NCI-H1417 (cell line): ENCODE measurements at regions not wholly inside any gene's neighbourhood (a gene's known extent, or its start where the extent isn't known, plus 50 kb on each side); places are given as distances from the start of the nearest gene placed in this dataset.
A peak's percentile ranks its signal among the peaks of the same experiment; 100 is the strongest.

Experiments
- DNase-seq, 3 experiments: peaks; one replicate each; lab custom pipeline; 2025; lab: John Stamatoyannopoulos, UW

DNA sequence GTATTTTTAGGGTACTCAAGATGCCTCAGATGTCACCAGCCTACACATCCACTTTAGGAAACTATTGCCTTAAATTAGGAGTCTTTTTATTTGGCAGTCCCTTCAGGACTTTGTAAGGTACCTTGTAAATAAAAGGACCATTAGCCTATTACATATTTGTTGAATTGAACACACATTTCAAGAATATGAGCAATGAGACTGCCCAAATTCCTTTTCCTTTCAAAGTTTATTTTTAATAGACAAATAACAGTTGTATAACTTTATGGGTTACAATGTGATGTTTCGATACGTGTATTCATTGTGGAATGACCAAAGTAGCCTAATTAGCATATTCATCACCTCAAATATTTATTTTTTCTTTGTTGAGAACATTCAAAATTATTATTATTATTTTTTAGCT, 176.7 kb upstream of the PDZRN3 start:
- DNase-seq, result no peak

DNA sequence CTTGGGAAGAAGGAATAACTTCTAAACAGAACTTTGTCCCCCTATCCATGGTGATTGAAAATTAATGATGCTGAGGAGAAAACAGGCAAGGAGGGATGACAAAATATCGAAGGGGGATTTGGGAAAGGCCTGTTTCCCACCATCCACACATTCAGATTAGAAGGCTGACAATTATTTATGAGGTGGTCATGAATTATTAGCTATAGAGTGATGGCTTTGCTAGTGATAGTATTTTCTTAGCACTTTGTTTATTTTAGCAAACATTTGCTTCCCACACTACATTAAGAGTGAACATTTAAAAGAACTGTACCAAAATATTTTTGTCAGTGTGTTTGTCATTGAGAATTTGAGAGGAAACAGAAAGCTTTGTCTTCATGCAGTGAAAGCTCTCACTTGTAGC, 172.6 kb upstream of the PDZRN3 start:
- DNase-seq, result peak in 1 of 3 experiments; percentile 21

- peak in 2 of 3 experiments; percentile 34 to 87 for DNase-seq
These were observed 171.6 kb upstream of the PDZRN3 start for GRCh38 chr3:73796382-73796781.

DNA sequence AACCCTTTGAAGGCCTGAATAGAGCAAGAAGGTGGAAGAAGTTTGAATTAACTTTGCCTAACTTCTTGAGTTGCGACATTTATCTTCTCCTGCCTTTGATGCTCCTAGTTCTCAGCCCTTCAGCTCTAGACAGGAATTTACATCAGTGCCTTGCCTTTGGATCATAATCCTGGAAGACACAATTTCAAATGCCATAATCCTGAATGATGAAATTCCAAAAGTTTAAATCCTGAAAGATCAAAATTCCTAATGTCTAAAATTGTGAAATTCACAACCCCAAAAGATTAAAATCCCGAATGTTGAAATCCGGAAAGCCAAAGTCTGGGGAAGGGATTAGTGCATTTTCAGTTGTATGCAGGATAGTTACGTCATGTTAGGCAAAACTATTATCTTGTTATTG, 166.6 kb upstream of the PDZRN3 start:
- DNase-seq, result no peak

GRCh38 chr3:73789825-73790444, 165.2 kb upstream of the PDZRN3 start:
- DNase-seq, result peak in 2 of 3 experiments; percentile 34 to 67

- DNase-seq, result no peak
These were observed 162.9 kb upstream of the PDZRN3 start for GRCh38 chr3:73787620-73788019.

DNA sequence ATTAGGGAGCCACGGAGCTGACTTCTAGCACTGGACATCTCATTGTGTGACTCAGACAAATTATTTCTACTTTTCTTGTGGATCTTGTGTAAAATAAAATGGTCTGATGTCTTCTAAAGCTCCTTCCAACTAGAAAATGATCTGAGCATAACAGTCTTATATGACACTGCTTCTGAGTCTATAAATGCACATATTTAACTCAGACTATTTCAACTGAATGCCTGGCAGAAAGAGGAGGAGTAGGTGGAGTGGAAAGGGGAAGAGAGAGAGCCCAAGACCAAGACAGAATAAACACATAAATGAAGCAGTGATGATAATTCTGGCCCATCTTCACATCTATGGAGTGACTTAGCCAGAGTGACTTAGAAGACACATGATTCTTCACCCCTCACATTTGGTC, 162.3 kb upstream of the PDZRN3 start:
- no peak for DNase-seq

- DNase-seq, result no peak
These were observed 161.6 kb upstream of the PDZRN3 start for GRCh38 chr3:73786321-73786807.

GRCh38 chr3:73784686-73785392, 160.1 kb upstream of the PDZRN3 start:
- peak in 1 of 3 experiments; percentile 34 for DNase-seq

DNA sequence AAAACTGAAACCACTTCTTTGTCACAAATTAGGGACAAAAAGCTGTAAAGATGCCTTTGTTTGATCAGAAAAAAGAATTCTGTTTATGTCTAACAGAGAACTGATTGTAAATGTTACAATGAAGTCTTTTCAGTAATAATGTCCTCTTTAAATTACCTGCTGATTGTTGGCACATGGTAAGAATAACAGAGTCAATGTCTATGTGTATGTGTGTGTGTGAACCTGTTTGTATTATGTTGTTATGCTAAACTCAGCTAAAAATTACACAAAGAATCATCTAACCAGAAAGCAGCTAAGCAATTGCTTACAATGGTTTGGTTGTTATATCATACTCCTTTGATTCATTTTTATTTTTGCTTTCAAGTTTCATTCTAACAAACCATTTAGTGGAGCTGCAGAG, 159.1 kb upstream of the PDZRN3 start:
- peak in 1 of 3 experiments; percentile 4 for DNase-seq

- DNase-seq, result no peak
These were observed 156.8 kb upstream of the PDZRN3 start for GRCh38 chr3:73781541-73781940.

DNA sequence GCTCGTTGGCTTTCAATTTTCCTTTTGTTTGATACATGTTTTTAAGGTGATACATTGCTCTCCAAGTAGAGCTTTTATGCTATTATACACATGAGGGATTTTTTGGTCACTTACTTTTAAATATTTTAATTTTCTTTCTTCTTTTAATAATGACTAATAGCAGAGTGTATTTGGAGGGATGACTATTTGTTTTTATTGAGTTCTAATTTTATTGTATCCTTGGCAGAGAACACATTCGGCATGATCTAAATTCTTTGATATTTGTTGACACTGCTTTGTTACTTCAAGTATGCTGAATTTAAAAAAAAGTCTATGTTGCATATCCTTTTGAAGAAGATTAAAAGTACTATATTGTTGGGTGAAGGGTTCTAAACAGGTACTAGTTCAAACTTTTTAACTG, 149.9 kb upstream of the PDZRN3 start:
- DNase-seq, result no peak

DNA sequence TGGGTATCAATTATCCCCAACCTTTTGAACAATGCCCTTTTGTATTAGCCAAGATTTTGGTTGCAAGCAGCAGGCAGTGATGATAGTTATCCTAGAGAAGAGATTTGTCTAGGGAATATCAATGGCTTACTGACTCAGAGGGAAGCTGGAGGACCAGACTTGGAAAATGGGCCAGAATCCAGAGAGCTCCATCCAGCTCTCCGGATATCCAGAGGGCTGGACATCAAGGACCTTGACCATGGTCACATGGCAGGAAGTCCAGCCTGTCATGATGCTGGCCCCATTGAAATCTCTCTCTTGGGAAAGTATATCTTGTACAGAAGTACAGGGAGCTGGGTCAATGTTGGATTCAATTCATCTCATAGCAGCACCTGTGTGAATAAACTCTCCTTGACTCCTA, 148.5 kb upstream of the PDZRN3 start:
- DNase-seq, result no peak

GRCh38 chr3:73772076-73772886, 147.5 kb upstream of the PDZRN3 start:
- no peak for DNase-seq

DNA sequence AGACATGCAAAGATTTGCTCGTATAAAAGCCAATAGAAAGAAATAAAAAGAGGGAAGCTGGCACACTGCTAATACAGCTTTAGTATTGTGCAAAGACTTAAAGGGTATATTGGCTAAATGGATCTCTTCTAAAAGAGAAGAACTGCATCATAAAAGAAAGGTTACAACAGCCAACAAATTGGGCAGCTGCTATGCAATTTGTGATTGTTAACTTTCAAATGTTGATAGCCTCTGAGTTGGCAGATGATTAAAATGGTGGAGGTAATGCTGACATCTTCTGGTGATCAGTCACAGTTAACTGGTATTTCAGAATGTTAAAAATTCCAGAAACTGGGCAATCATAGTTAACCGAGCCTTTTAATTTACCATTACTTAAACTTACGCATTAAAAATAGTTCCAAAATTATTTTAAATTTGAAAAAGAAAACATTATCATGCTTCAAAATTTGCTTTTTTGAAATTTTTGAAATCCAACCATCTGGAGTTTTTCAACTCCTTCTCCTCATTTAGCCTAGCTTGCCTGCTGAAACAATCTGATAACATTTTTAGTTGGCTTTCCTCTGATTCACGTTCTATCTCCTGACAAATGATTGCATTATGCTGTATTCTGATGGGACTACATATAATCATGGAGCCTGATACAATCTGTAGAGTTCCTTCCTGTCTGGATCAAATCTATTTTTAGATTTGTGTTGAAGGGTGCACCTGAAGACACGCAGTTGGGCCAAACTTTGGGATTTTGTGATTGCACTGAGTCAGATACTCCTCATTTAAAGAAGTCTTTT, 144.0 kb upstream of the PDZRN3 start:
- DNase-seq, result peak in 1 of 3 experiments; percentile 24

DNA sequence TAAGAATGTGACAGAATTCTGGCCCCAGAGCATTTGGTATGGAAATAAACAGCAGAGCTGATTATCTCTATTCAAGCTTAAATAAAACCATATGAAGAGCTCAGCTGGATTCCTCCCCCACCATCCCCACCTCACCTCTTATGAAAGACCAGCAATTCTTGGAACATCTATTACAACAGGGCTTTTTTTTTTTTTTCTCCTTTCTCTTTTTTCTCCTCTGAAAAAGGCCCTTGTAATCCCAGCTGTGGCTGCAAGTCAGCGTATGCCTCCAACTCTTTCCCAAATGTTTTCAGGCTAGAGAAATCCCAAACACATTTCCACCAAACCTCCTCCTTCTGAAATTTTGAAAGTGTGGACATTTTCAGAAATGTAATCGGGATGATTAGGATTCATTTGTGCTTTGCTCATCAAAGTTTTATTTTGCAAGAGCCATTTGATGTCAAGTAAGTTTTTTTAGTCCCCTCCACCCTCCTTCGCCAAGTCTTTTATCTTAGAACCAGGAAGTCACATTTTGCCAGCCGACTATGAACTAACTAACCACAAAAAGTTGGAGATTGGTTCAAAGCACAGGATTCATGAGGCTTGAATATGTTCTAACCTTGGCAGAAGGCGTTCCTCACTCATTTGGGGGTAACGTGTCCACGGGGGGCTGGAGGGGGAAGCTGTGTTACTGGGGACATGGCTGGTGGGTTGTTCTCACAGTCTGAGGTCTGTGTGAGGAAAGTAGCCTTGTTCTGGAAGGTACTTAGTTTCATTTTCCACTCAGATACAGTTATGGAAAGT, 142.0 kb upstream of the PDZRN3 start:
- DNase-seq, result no peak

DNA sequence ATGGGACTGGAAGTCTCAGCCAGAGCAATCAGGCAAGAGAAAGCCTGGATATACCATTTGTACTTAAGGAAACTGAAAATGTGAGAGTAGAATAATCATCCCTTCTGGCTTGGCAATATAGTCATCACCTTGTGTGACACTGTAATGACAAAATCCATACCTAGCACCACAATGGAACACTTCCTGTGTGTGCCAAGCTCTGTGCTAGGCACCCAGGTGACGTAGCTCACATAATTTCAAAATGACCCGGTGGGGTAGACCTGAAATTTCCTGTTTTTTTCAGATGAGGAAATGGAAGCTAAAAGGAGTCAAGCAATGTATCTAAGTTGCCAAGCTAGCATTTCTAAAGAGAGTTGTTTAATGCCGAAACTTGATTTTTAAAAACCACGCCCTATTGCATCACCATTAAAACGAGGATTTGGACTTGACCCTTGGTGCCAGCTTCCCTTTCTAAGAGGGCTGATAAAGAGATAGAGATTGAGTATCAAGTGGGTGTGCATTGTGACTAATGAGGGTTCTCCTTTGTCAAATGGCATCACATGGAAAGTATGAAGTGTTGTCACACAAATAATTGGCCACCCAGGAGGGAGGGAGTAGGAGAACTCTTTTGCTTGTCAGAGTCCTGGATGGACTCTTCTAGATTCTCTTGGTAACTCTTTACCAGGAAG, 141.3 kb upstream of the PDZRN3 start:
- DNase-seq, result peak in 1 of 3 experiments; percentile 10

DNA sequence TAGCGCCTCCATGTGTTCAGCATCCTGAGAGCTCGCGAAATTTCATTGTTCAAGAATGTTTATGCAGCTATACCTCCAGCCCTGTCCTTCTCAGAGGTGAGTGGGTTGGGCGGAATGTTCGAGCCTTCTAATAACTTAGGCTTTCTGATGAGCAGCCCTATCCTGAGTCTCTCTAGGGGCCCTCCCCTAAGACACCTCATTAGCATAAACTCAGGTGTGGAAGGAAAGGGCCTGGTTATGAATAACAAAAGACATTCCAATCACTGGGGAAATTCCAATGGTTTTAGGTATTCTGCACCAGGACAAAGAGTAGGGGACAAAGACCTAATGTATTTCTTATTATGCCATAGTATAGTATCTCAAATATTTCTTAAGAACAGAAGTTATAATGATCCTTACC, 138.1 kb upstream of the PDZRN3 start:
- no peak for DNase-seq

GRCh38 chr3:73759297-73759711, 134.6 kb upstream of the PDZRN3 start:
- no peak for DNase-seq

GRCh38 chr3:73757536-73757935, 132.8 kb upstream of the PDZRN3 start:
- no peak for DNase-seq

GRCh38 chr3:73753985-73754384, 129.2 kb upstream of the PDZRN3 start:
- no peak for DNase-seq
